Endodermal cell (in vitro differentiated cells): ENCODE measurements at regions not wholly inside any gene's neighbourhood (a gene's known extent, or its start where the extent isn't known, plus 50 kb on each side); places are given as distances from the start of the nearest gene placed in this dataset.

Experiments used
- DNase-seq: peaks from one replicate; pipeline ENCODE4 v3.0.0-alpha.2; 2017
- H3K27ac ChIP-seq: 2 replicates; pipeline ENCODE4 v1.5.1; 2013; ENCODE audit warnings: mild to moderate bottlenecking, low read depth, low read length, moderate library complexity
- H3K27me3 ChIP-seq: 2 replicates; pipeline ENCODE4 v1.6.1; 2013; ENCODE audit warnings: mild to moderate bottlenecking, low read length, moderate library complexity; ENCODE audit not compliant: insufficient read depth, control insufficient read depth, poor library complexity, severe bottlenecking
- H3K36me3 ChIP-seq: 2 replicates; pipeline ENCODE4 v1.7.0; 2013; ENCODE audit warnings: mild to moderate bottlenecking, low read length, moderate library complexity; ENCODE audit not compliant: control insufficient read depth, insufficient read depth
- H3K4me1 ChIP-seq: one replicate; pipeline ENCODE4 v1.7.0; 2013; ENCODE audit warnings: low read length; ENCODE audit not compliant: control insufficient read depth, insufficient read depth
- H3K4me3 ChIP-seq: 2 replicates; pipeline ENCODE4 v1.5.1; 2013; ENCODE audit warnings: mild to moderate bottlenecking, low read length, moderate library complexity
- H3K9ac ChIP-seq: 2 replicates; pipeline ENCODE4 v1.6.1; 2013; ENCODE audit warnings: mild to moderate bottlenecking, low read length, moderate library complexity; ENCODE audit not compliant: poor library complexity, severe bottlenecking; ENCODE audit errors: extremely low read depth
- H3K9me3 ChIP-seq: 2 replicates; pipeline ENCODE4 v1.6.1; 2013; ENCODE audit warnings: mild to moderate bottlenecking, low read length, moderate library complexity; ENCODE audit not compliant: control insufficient read depth
- H3K27ac Mint-ChIP-seq: 2 replicates; pipeline ENCODE4 v1.8.0; 2020; ENCODE audit warnings: mixed read lengths
- H3K27me3 Mint-ChIP-seq: 2 replicates; pipeline ENCODE4 v1.8.0; 2021; ENCODE audit warnings: mild to moderate bottlenecking, mixed read lengths; ENCODE audit not compliant: insufficient read depth
- H3K36me3 Mint-ChIP-seq: 2 replicates; pipeline ENCODE4 v1.8.0; 2020; ENCODE audit warnings: low read depth, mixed read lengths
- H3K4me1 Mint-ChIP-seq: 2 replicates; pipeline ENCODE4 v1.8.0; 2020; ENCODE audit warnings: mixed read lengths
- H3K4me3 Mint-ChIP-seq: 2 replicates; pipeline ENCODE4 v1.8.0; 2020; ENCODE audit warnings: mild to moderate bottlenecking, moderate library complexity, mixed read lengths
- H3K9me3 Mint-ChIP-seq: 2 replicates; pipeline ENCODE4 v1.8.0; 2020; ENCODE audit warnings: mild to moderate bottlenecking, mixed read lengths
- CTCF ChIP-seq: fragments of 200-600 bp; sonication (generic); conservative IDR thresholded peaks from 2 replicates; pipeline ENCODE4 v1.5.0; 2021; ENCODE audit warnings: antibody characterized with exemption, mild to moderate bottlenecking
- WGBS, 2 experiments: methylation state at CpG; one replicate each; pipeline versions ENCODE4 v1.1.5 to v1.1.7; 2013; ENCODE audit warnings: missing lambda C conversion rate in 2 of 2, mixed read lengths in 1 of 2; ENCODE audit not compliant: insufficient coverage in 1 of 2, insufficient read length in 1 of 2; 5-methylcytosine and 5-hydroxymethylcytosine counted together

DNA sequence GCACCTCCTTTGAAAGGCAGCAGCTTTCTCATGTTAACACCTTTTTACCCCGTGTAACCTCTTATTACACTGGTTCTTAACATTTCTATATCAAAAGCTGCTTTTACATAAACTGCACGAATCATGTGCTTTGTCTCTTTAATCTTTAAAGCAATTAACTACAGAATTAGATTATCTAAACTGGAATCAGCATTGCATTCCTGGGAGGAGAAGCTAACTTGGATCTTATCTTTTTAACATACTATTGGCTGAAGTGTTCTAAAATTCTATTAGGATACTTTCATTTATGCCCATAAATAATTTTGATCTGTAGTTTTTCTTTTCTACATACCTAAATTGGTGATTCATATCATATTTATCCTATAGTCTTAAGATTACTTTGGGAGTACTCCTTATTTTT is 428.4 kb upstream of the IGFBP3 start:
- no peaks in the 10 kb centered on the region for H3K9me3 ChIP-seq
- peaks cover 4% of the 10 kb centered on the region for H3K27me3 Mint-ChIP-seq
- no peak overlapping the region for H3K4me3 ChIP-seq
- 83 to 87% methylated on average over 2 of the region's 2 CpGs for WGBS, 2 experiments
- no peaks in the 10 kb centered on the region for H3K36me3 Mint-ChIP-seq
- H3K36me3 ChIP-seq, result no peaks in the 10 kb centered on the region
- TF ChIP-seq CTCF, result no peak
- H3K27ac ChIP-seq, result no peak overlapping the region
- no peaks in the 10 kb centered on the region for H3K9me3 Mint-ChIP-seq
- no peak overlapping the region for H3K4me3 Mint-ChIP-seq
- no peaks in the 10 kb centered on the region for H3K27me3 ChIP-seq
- H3K9ac ChIP-seq, result no peak overlapping the region
- H3K4me1 Mint-ChIP-seq, result no peaks in the 10 kb centered on the region
- DNase-seq, result no peak
- H3K4me1 ChIP-seq, result no peaks in the 10 kb centered on the region
- no peak overlapping the region for H3K27ac Mint-ChIP-seq

- no peak overlapping the region for H3K9ac ChIP-seq
- H3K27ac Mint-ChIP-seq, result no peak overlapping the region
Observed at GRCh38 chr7:46344533-46344932, 423.5 kb upstream of the IGFBP3 start.

GRCh38 chr7:46343802-46344201 is 422.7 kb upstream of the IGFBP3 start:
- no peaks in the 10 kb centered on the region for H3K9me3 Mint-ChIP-seq
- Histone ChIP-seq H3K4me3 (no peak overlapping the region), H3K9me3 (no peaks in the 10 kb centered on the region), H3K36me3 (no peaks in the 10 kb centered on the region), H3K4me1 (no peaks in the 10 kb centered on the region), H3K9ac (no peak overlapping the region), H3K27ac (no peak overlapping the region), H3K27me3 (no peaks in the 10 kb centered on the region)
- no peak for TF ChIP-seq CTCF
- H3K4me3 Mint-ChIP-seq, result no peak overlapping the region
- H3K36me3 Mint-ChIP-seq, result no peaks in the 10 kb centered on the region
- 40% methylated on average over 1 of the region's 1 CpG; no CpG with 5 or more reads in 1 of the 2 experiments for WGBS, 2 experiments
- H3K27me3 Mint-ChIP-seq, result no peaks in the 10 kb centered on the region
- H3K27ac Mint-ChIP-seq, result no peak overlapping the region
- DNase-seq, result no peak
- H3K4me1 Mint-ChIP-seq, result no peaks in the 10 kb centered on the region

More at GRCh38 chr7:46344533-46344932, 423.5 kb upstream of the IGFBP3 start:
- H3K9me3 Mint-ChIP-seq, result no peaks in the 10 kb centered on the region
- no peaks in the 10 kb centered on the region for H3K4me1 ChIP-seq
- H3K36me3 ChIP-seq, result no peaks in the 10 kb centered on the region
- H3K27ac ChIP-seq, result no peak overlapping the region
- DNase-seq, result no peak
- 90 to 100% methylated on average over 3 to 4 of the region's 4 CpGs for WGBS, 2 experiments
- H3K27me3 Mint-ChIP-seq, result no peaks in the 10 kb centered on the region
- H3K4me3 Mint-ChIP-seq, result no peak overlapping the region
- H3K4me3 ChIP-seq, result no peak overlapping the region
- no peaks in the 10 kb centered on the region for H3K27me3 ChIP-seq
- no peaks in the 10 kb centered on the region for H3K4me1 Mint-ChIP-seq
- H3K36me3 Mint-ChIP-seq, result no peaks in the 10 kb centered on the region
- TF ChIP-seq CTCF, result no peak
- H3K9me3 ChIP-seq, result no peaks in the 10 kb centered on the region
